GM12878 (cell line): ENCODE measurements at regions not wholly inside any gene's neighbourhood (a gene's known extent, or its start where the extent isn't known, plus 50 kb on each side); places are given as distances from the start of the nearest gene placed in this dataset.
A peak's percentile ranks its signal among the peaks of the same experiment; 100 is the strongest.

Experiments used
- ATAC-seq: fragments of 200-7000 bp; cut with Tn5 transposase; 3 replicates; pipeline ENCODE4 v1.9.1; 2020; ENCODE audit warnings: mild to moderate bottlenecking, moderate library complexity
- BruUV-seq: library from RNA; stranded (reverse); fragments of 400-500 nt; replicated peaks from 2 replicates; lab custom pipeline; 2021; lab: Mats Ljungman, UMichigan
- CTCF ChIA-PET: fragments of 300-600 bp; sonication (Branson Sonifier 250); formaldehyde crosslinking; extraction: SDS; loops from one replicate; lab custom pipeline; 2021; ENCODE audit warnings: inconsistent platforms; lab: Yijun Ruan, JAX
- POLR2A ChIA-PET: fragments of 350-600 bp; formaldehyde crosslinking; extraction: SDS; loops from one replicate; lab custom pipeline; 2021; ENCODE audit warnings: inconsistent platforms; lab: Charles Lee
- RAD21 ChIA-PET: fragments of 300-600 bp; sonication (Branson Sonifier 250); formaldehyde crosslinking; loops from one replicate; lab custom pipeline; 2023; ENCODE audit warnings: antibody characterized with exemption; ENCODE audit not compliant: unreplicated experiment; lab: Charles Lee
- SMC1A ChIA-PET: fragments of 300-600 bp; sonication (Branson Sonifier 250); formaldehyde crosslinking; loops from one replicate; lab custom pipeline; 2023; ENCODE audit not compliant: unreplicated experiment, uncharacterized antibody; lab: Charles Lee
- DNase-seq: peaks from one replicate; pipeline ENCODE4 v3.0.0-alpha.2; 2011; ENCODE audit warnings: low read depth, low spot score
- FAIRE-seq: peaks from 3 replicates; lab custom pipeline; 2011; peaks lifted over from hg19 to GRCh38; lab: Jason Lieb, UNC
- H2AFZ ChIP-seq: 2 replicates; pipeline ENCODE4 v1.6.0; 2011; ENCODE audit warnings: low read depth, low read length, control low read depth; ENCODE audit not compliant: control insufficient read depth
- H3K27ac ChIP-seq: 2 replicates; pipeline ENCODE4 v1.5.1; 2011; ENCODE audit warnings: control low read depth; ENCODE audit not compliant: control insufficient read depth, insufficient read depth
- H3K27me3 ChIP-seq, 2 experiments: replicated peaks in 1 of 2; 2 replicates each; pipeline versions ENCODE4 v1.6.0 to v1.6.1; 2011; ENCODE audit warnings: low read length in 1 of 2; ENCODE audit not compliant: control insufficient read depth in 2 of 2, insufficient read depth in 2 of 2
- H3K36me3 ChIP-seq, 2 experiments: 2 replicates each; pipeline ENCODE4 v1.5.1; 2011; ENCODE audit warnings: low read length in 1 of 2; ENCODE audit not compliant: control insufficient read depth in 2 of 2, insufficient read depth in 2 of 2
- H3K4me1 ChIP-seq: 2 replicates; pipeline ENCODE4 v1.6.1; 2011; ENCODE audit warnings: mild to moderate bottlenecking, low read length, moderate library complexity, mixed read lengths; ENCODE audit not compliant: control insufficient read depth, insufficient read depth
- H3K4me2 ChIP-seq: 2 replicates; pipeline ENCODE4 v1.6.0; 2011; ENCODE audit warnings: control low read depth; ENCODE audit not compliant: control insufficient read depth, insufficient read depth
- H3K4me3 ChIP-seq: fragments of 200-600 bp; sonication (generic); 2 replicates; pipeline ENCODE4 v1.5.1; 2016
- H3K79me2 ChIP-seq: 2 replicates; pipeline ENCODE4 v1.6.0; 2011; ENCODE audit warnings: low read length; ENCODE audit not compliant: control insufficient read depth, insufficient read depth
- H3K9ac ChIP-seq: 2 replicates; pipeline ENCODE4 v1.8.0; 2011; ENCODE audit warnings: low read length, control low read depth, mixed read lengths; ENCODE audit not compliant: control insufficient read depth, insufficient read depth
- H3K9me3 ChIP-seq: replicated peaks from 3 replicates; pipeline ENCODE4 v1.5.1; 2011; ENCODE audit warnings: mild to moderate bottlenecking, low read length; ENCODE audit not compliant: control insufficient read depth, insufficient read depth
- H4K20me1 ChIP-seq: 2 replicates; pipeline ENCODE4 v1.6.0; 2011; ENCODE audit not compliant: control insufficient read depth, insufficient read depth
- NR2C1 ChIP-seq: fragments of 450-650 bp; IDR thresholded peaks from 2 replicates; pipeline ENCODE4 v1.6.1; 2017; ENCODE audit warnings: antibody characterized with exemption, mild to moderate bottlenecking, moderate library complexity
- RAD21 ChIP-seq: IDR thresholded peaks from 2 replicates; pipeline ENCODE4 v1.6.1; 2011; ENCODE audit warnings: mild to moderate bottlenecking, low read depth, low read length, moderate library complexity; ENCODE audit not compliant: insufficient read depth
- SMC3 ChIP-seq: IDR thresholded peaks from 2 replicates; pipeline ENCODE4 v1.6.1; 2011; ENCODE audit warnings: low read length, improper control_type of control experiment, borderline replicate concordance
- WGBS: methylation state at CpG from one replicate; pipeline ENCODE4 v1.1.6; 2016; ENCODE audit warnings: low lambda C conversion rate; ENCODE audit not compliant: insufficient replicate concordance, insufficient coverage; ENCODE audit errors: missing lambda C conversion rate; 5-methylcytosine and 5-hydroxymethylcytosine counted together
- in situ Hi-C: fragments of 300-500 bp; cut with MboI; formaldehyde crosslinking; loops from 9 replicates; pipeline ENCODE4 v1.14.3; 2018; ENCODE audit warnings: mixed read lengths
- intact Hi-C: fragments of 100-400 bp; cut with micrococcal nuclease; formaldehyde crosslinking; loops from one replicate; pipeline ENCODE4 v1.14.2; 2022; ENCODE audit not compliant: unreplicated experiment
- TF ChIP-seq, protein P1 (sequence below), 3 experiments: IDR thresholded peaks in 2 of 3; conservative IDR thresholded peaks in 1 of 3; 2 replicates each; pipeline ENCODE4 v1.5.1; 2011; ENCODE audit warnings: low read depth in 3 of 3, low read length in 3 of 3, mild to moderate bottlenecking in 3 of 3, control low read depth in 2 of 3, moderate library complexity in 2 of 3, inconsistent platforms in 1 of 3, mixed read lengths in 1 of 3; ENCODE audit not compliant: control insufficient read depth in 2 of 3, insufficient read depth in 1 of 3; ENCODE audit errors: extremely low read depth in 1 of 3
- TF ChIP-seq, protein P2 (sequence below): fragments of 450-650 bp; IDR thresholded peaks from 2 replicates; pipeline ENCODE4 v1.6.1; 2016; ENCODE audit warnings: mild to moderate bottlenecking, moderate library complexity, borderline replicate concordance

DNA sequence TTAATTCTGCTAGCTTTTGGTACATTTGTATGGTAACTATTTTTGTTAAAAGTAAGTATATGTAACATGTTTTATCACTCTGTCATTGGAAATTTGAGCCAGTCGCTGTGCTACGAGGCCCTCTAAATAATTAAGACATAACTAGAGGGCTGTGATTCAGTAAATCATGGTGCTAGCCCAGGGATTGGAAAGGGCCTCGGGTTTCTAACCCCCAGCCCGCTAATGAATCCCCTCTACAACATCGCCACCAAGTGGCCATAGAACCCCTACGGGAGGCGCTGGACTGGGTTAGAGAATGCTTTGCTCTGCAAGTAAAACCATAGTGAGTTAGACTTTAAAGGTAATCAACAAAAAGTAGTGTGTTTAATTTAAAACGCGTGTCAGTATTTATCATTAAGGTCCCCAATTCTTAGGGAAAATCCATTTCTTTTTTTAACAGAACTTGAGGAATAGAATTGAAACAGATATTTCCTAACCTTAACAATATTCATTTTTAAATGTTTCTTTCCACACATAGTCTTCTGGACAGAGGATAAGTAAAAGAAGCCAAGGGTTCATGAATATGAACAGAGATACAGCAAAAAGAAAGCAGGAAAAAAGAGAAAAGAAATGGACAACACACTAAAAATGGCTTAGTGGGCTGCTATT, 744.7 kb downstream of the EPHA3 start:
- no peaks in the 10 kb centered on the region for H3K4me1 ChIP-seq
- H3K9ac ChIP-seq = no peak overlapping the region
- no peaks in the 10 kb centered on the region for H3K79me2 ChIP-seq
- ATAC-seq = peak; percentile 79
- WGBS = 21% methylated on average over 9 of the region's 9 CpGs
- FAIRE-seq = no peak
- no peak overlapping the region for H2AFZ ChIP-seq
- no peak overlapping the region for H3K4me2 ChIP-seq
- no peak for DNase-seq
- TF ChIP-seq NR2C1 (no peak), RAD21 (peak; percentile 45; the same call in 1 of the 2 replicates), SMC3 (peak; percentile 25; the same call in 1 of the 2 replicates)
- TF ChIP-seq, protein P1, sequence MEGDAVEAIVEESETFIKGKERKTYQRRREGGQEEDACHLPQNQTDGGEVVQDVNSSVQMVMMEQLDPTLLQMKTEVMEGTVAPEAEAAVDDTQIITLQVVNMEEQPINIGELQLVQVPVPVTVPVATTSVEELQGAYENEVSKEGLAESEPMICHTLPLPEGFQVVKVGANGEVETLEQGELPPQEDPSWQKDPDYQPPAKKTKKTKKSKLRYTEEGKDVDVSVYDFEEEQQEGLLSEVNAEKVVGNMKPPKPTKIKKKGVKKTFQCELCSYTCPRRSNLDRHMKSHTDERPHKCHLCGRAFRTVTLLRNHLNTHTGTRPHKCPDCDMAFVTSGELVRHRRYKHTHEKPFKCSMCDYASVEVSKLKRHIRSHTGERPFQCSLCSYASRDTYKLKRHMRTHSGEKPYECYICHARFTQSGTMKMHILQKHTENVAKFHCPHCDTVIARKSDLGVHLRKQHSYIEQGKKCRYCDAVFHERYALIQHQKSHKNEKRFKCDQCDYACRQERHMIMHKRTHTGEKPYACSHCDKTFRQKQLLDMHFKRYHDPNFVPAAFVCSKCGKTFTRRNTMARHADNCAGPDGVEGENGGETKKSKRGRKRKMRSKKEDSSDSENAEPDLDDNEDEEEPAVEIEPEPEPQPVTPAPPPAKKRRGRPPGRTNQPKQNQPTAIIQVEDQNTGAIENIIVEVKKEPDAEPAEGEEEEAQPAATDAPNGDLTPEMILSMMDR (IDR thresholded peaks at IDR 0.05 in 2 of 3, conservative IDR thresholded peaks at IDR 0.05 in 1 of 3; ENCODE audit: control insufficient read depth in 2 of 3, extremely low read depth in 1 of 3, insufficient read depth in 1 of 3, low read depth in 3 of 3, low read length in 3 of 3) = peak in 2 of 3 experiments; percentile 10 to 34; a peak in 3 of 6 replicates
- TF ChIP-seq, protein P2, sequence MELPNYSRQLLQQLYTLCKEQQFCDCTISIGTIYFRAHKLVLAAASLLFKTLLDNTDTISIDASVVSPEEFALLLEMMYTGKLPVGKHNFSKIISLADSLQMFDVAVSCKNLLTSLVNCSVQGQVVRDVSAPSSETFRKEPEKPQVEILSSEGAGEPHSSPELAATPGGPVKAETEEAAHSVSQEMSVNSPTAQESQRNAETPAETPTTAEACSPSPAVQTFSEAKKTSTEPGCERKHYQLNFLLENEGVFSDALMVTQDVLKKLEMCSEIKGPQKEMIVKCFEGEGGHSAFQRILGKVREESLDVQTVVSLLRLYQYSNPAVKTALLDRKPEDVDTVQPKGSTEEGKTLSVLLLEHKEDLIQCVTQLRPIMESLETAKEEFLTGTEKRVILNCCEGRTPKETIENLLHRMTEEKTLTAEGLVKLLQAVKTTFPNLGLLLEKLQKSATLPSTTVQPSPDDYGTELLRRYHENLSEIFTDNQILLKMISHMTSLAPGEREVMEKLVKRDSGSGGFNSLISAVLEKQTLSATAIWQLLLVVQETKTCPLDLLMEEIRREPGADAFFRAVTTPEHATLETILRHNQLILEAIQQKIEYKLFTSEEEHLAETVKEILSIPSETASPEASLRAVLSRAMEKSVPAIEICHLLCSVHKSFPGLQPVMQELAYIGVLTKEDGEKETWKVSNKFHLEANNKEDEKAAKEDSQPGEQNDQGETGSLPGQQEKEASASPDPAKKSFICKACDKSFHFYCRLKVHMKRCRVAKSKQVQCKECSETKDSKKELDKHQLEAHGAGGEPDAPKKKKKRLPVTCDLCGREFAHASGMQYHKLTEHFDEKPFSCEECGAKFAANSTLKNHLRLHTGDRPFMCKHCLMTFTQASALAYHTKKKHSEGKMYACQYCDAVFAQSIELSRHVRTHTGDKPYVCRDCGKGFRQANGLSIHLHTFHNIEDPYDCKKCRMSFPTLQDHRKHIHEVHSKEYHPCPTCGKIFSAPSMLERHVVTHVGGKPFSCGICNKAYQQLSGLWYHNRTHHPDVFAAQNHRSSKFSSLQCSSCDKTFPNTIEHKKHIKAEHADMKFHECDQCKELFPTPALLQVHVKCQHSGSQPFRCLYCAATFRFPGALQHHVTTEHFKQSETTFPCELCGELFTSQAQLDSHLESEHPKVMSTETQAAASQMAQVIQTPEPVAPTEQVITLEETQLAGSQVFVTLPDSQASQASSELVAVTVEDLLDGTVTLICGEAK = no peak
- TF ChIP-seq, all 136 proteins: peak for 3
- BruUV-seq = no TSS peak
- ChIA-PET POLR2A (no interaction called here), CTCF (interaction anchor here (0.7 to 4.4 kb wide), 11 partner anchors 10 to 759 kb away, joined by 3 to 21 read pairs (median 3); no protein-coding TSS in a partner anchor), SMC1A (interaction anchor here (1.0 to 4.2 kb wide), 3 partner anchors 9 to 376 kb away, joined by 3 to 18 read pairs (median 4); no protein-coding TSS in a partner anchor), RAD21 (interaction anchor here (2.7 kb wide), 1 partner anchor 240 kb away, joined by 8 read pairs; no protein-coding TSS in a partner anchor)
- Histone ChIP-seq H3K4me3 (no peak overlapping the region), H3K9me3 (no peaks in the 10 kb centered on the region), H3K27ac (no peak overlapping the region), H3K27me3 (no peaks in the 10 kb centered on the region), H3K36me3 (no peaks in the 10 kb centered on the region), H4K20me1 (no peaks in the 10 kb centered on the region)
- intact Hi-C loops = loop anchor here (2.0 kb wide), 1 partner anchor 239 kb away; no protein-coding TSS in a partner anchor
- in situ Hi-C loops = no loop called here
